ENCODE measurements at regions not wholly inside any gene's neighbourhood (a gene's known extent, or its start where the extent isn't known, plus 50 kb on each side); places are given as distances from the start of the nearest gene placed in this dataset.
A peak's percentile ranks its signal among the peaks of the same experiment; 100 is the strongest.

DNA sequence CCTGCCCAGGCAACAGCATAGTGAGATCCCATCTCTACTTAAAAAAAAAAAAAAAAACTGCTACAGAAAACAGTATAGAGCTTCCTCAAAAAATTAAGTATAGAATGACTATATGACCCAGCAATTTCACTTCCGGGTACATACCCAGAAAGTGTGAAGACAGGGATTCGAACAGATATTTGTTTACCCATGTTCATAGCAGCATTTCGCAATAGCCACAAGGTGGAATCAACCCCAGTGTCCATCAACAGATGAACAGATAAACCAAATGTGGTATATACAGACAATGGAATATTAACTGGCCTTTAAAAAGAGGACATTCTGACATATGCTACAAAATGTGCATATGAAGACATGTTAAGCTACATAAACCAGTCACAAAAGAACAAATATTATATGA, 95.5 kb downstream of the CHD9NB start:
- peak; percentile 77 for TF ChIP-seq CEBPB (IDR thresholded peaks at IDR 0.05; ENCODE audit: borderline replicate concordance, low read depth, low read length)
- TF ChIP-seq CEBPG (CRISPR knock-in tag; IDR thresholded peaks at IDR 0.05) = peak; percentile 15; the same call in 1 of the 2 replicates
- TF ChIP-seq ZNF720 (CRISPR knock-in tag; IDR thresholded peaks at IDR 0.05) = no peak
- intact Hi-C loops (cut with micrococcal nuclease; ENCODE audit: unreplicated experiment) (no loop called here), in situ Hi-C loops (cut with HindIII; ENCODE audit: extremely low pct_ligation_motif_present, low pct_unique_long_range_greater_than_20kb) (no loop called here)
- Histone ChIP-seq H3K79me2 (ENCODE audit: insufficient read depth, low read length) (no peaks in the 10 kb centered on the region), H4K20me1 (ENCODE audit: insufficient read depth, low read length) (no peaks in the 10 kb centered on the region), H3K36me3 (replicated peaks in 1 of 2; ENCODE audit: control insufficient read depth in 1 of 2, insufficient read depth in 2 of 2, low read length in 2 of 2) (no peaks in the 10 kb centered on the region), H2AFZ (ENCODE audit: low read length) (no peak overlapping the region), H3K4me1 (ENCODE audit: insufficient read depth, low read length) (no peaks in the 10 kb centered on the region), H3K4me3 (replicated peaks in 1 of 3; ENCODE audit: insufficient read depth in 1 of 3, low read depth in 2 of 3, low read length in 3 of 3) (no peak overlapping the region), H3K9me3 (ENCODE audit: low read length) (no peaks in the 10 kb centered on the region), H3K4me2 (ENCODE audit: low read depth, low read length) (no peak overlapping the region), H3K9ac (ENCODE audit: insufficient read depth, low read depth, low read length) (no peak overlapping the region), H3K27ac (ENCODE audit: extremely low read length, insufficient read depth, low read length) (no peak overlapping the region), H3K27me3 (ENCODE audit: control insufficient read depth in 1 of 2, insufficient read depth in 2 of 2, low read length in 2 of 2) (no peaks in the 10 kb centered on the region; a peak in 1 of 5 replicates)
- no peak for DNase-seq (ENCODE audit: low spot score)
- CTCF ChIA-PET (ENCODE audit: low intra/inter-chr PET ratio, low total read pairs) = no interaction called here
- BruUV-seq (replicated peaks) = no TSS peak
- WGBS (ENCODE audit: low lambda C conversion rate) = 31% methylated on average over 3 of the region's 3 CpGs
- ATAC-seq = no peak
- peak; percentile 8 for FAIRE-seq
- POLR2A ChIA-PET = no interaction called here

DNA sequence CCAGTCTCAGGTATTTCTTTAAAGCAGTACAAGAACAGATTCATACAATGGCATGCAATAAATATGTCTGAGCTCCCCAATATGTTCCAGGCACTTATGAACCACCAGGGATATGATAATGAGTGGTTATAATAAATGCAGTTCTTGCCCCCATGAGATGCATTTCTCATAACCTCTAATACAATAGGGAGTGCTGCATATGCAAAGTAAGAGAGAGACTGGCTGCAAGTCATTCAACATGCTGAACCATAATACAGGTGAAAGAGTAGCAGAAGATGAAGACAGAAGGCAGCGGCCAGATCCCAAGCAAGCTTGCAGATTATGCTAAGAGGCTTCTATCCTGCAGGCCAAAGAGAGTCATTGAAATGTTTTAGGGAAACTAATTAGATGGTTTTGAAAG, 96.7 kb downstream of the CHD9NB start:
- WGBS (ENCODE audit: low lambda C conversion rate) = 49% methylated on average over 1 of the region's 1 CpG
- DNase-seq (ENCODE audit: low spot score) = no peak
- no peaks in the 10 kb centered on the region for H3K9me3 ChIP-seq (ENCODE audit: low read length)
- BruUV-seq (replicated peaks) = no TSS peak
- no peak overlapping the region for H3K9ac ChIP-seq (ENCODE audit: insufficient read depth, low read depth, low read length)
- CTCF ChIA-PET (ENCODE audit: low intra/inter-chr PET ratio, low total read pairs) = no interaction called here
- no peaks in the 10 kb centered on the region for H3K4me1 ChIP-seq (ENCODE audit: insufficient read depth, low read length)
- no peaks in the 10 kb centered on the region for H3K79me2 ChIP-seq (ENCODE audit: insufficient read depth, low read length)
- no peak overlapping the region for H2AFZ ChIP-seq (ENCODE audit: low read length)
- no peak for ATAC-seq
- no peaks in the 10 kb centered on the region for H4K20me1 ChIP-seq (ENCODE audit: insufficient read depth, low read length)
- H3K4me2 ChIP-seq (ENCODE audit: low read depth, low read length) = no peak overlapping the region
- FAIRE-seq = no peak
- no peaks in the 10 kb centered on the region for H3K36me3 ChIP-seq (replicated peaks in 1 of 2; ENCODE audit: control insufficient read depth in 1 of 2, insufficient read depth in 2 of 2, low read length in 2 of 2)
- no peaks in the 10 kb centered on the region; a peak in 1 of 5 replicates for H3K27me3 ChIP-seq (ENCODE audit: control insufficient read depth in 1 of 2, insufficient read depth in 2 of 2, low read length in 2 of 2)
- intact Hi-C loops (cut with micrococcal nuclease; ENCODE audit: unreplicated experiment) (no loop called here), in situ Hi-C loops (cut with HindIII; ENCODE audit: extremely low pct_ligation_motif_present, low pct_unique_long_range_greater_than_20kb) (no loop called here)
- H3K4me3 ChIP-seq (replicated peaks in 1 of 3; ENCODE audit: insufficient read depth in 1 of 3, low read depth in 2 of 3, low read length in 3 of 3) = no peak overlapping the region
- no peak overlapping the region for H3K27ac ChIP-seq (ENCODE audit: extremely low read length, insufficient read depth, low read length)
- POLR2A ChIA-PET = no interaction called here
- no peak for TF ChIP-seq SMAD9 (CRISPR knock-in tag; IDR thresholded peaks at IDR 0.05)
- TF ChIP-seq, protein P1, sequence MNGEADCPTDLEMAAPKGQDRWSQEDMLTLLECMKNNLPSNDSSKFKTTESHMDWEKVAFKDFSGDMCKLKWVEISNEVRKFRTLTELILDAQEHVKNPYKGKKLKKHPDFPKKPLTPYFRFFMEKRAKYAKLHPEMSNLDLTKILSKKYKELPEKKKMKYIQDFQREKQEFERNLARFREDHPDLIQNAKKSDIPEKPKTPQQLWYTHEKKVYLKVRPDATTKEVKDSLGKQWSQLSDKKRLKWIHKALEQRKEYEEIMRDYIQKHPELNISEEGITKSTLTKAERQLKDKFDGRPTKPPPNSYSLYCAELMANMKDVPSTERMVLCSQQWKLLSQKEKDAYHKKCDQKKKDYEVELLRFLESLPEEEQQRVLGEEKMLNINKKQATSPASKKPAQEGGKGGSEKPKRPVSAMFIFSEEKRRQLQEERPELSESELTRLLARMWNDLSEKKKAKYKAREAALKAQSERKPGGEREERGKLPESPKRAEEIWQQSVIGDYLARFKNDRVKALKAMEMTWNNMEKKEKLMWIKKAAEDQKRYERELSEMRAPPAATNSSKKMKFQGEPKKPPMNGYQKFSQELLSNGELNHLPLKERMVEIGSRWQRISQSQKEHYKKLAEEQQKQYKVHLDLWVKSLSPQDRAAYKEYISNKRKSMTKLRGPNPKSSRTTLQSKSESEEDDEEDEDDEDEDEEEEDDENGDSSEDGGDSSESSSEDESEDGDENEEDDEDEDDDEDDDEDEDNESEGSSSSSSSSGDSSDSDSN (CRISPR knock-in tag; IDR thresholded peaks at IDR 0.05) = no peak
